ENCODE measurements at regions not wholly inside any gene's neighbourhood (a gene's known extent, or its start where the extent isn't known, plus 50 kb on each side); places are given as distances from the start of the nearest gene placed in this dataset.

DNA sequence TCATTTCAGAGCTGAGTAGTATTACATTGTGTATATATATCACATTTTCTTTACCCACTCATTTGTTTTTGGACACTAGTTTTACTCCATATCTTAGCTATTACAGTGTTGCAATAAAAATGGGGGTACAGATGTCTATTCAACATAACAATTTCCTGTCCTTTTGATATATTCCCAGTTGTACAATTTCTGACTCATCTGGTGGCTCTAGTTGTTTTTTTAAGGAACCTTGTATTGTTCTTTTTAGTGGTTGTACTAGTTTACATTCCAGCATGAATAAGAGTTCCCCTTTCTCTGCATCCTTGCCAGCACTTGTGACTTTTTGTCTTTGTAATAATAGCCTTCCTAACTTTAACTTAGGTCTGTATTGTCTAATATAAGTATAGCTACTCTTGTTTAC lies 739.9 kb downstream of the XPNPEP1 start:
- TF ChIP-seq, protein P1, sequence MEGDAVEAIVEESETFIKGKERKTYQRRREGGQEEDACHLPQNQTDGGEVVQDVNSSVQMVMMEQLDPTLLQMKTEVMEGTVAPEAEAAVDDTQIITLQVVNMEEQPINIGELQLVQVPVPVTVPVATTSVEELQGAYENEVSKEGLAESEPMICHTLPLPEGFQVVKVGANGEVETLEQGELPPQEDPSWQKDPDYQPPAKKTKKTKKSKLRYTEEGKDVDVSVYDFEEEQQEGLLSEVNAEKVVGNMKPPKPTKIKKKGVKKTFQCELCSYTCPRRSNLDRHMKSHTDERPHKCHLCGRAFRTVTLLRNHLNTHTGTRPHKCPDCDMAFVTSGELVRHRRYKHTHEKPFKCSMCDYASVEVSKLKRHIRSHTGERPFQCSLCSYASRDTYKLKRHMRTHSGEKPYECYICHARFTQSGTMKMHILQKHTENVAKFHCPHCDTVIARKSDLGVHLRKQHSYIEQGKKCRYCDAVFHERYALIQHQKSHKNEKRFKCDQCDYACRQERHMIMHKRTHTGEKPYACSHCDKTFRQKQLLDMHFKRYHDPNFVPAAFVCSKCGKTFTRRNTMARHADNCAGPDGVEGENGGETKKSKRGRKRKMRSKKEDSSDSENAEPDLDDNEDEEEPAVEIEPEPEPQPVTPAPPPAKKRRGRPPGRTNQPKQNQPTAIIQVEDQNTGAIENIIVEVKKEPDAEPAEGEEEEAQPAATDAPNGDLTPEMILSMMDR (IDR thresholded peaks at IDR 0.05; ENCODE audit: poor library complexity, severe bottlenecking) = no peak
- no peak for TF ChIP-seq POLR2AphosphoS5 (IDR thresholded peaks at IDR 0.05)
- TF ChIP-seq EP300 (conservative IDR thresholded peaks at IDR 0.05; ENCODE audit: poor library complexity, severe bottlenecking) = no peak
- TF ChIP-seq EZH2 (IDR thresholded peaks at IDR 0.05; ENCODE audit: borderline replicate concordance, insufficient read depth, low read length, poor library complexity, severe bottlenecking) = no peak
